ENCODE measurements at regions not wholly inside any gene's neighbourhood (a gene's known extent, or its start where the extent isn't known, plus 50 kb on each side); places are given as distances from the start of the nearest gene placed in this dataset.

- Histone ChIP-seq H3K9ac (ENCODE audit: low read depth, low read length) (no peak overlapping the region), H2BK5ac (ENCODE audit: low read depth, low read length, poor library complexity, severe bottlenecking) (no peak overlapping the region), H2BK120ac (ENCODE audit: low read depth, low read length) (no peak overlapping the region), H3K9me1 (ENCODE audit: insufficient read depth, low read length) (no peaks in the 10 kb centered on the region), H3K9me3 (ENCODE audit: control insufficient read depth, insufficient read depth, low read length) (peaks cover 5% of the 10 kb centered on the region; the same call in 1 of the 2 replicates), H3K4me3 (ENCODE audit: insufficient read depth, low read depth, low read length) (no peak overlapping the region), H3K4me1 (ENCODE audit: control insufficient read depth, insufficient read depth, low read length) (no peaks in the 10 kb centered on the region), H3K18ac (ENCODE audit: low read depth, low read length) (no peak overlapping the region), H3K36me3 (ENCODE audit: control insufficient read depth, insufficient read depth, low read length) (no peaks in the 10 kb centered on the region), H4K20me1 (ENCODE audit: insufficient read depth, low read length) (no peaks in the 10 kb centered on the region), H3K27ac (ENCODE audit: insufficient read depth, low read length) (no peak overlapping the region), H3K79me1 (ENCODE audit: low read depth in 1 of 2, low read length in 2 of 2) (no peaks in the 10 kb centered on the region), H2AFZ (replicated peaks; ENCODE audit: low read length, poor library complexity) (no peak overlapping the region), H3K4ac (ENCODE audit: low read depth, low read length) (no peak overlapping the region), H3K23ac (ENCODE audit: low read depth, low read length) (no peak overlapping the region), H3K4me2 (ENCODE audit: low read depth, low read length) (no peak overlapping the region), H3K27me3 (ENCODE audit: control insufficient read depth, insufficient read depth, low read length) (no peaks in the 10 kb centered on the region), H2BK15ac (ENCODE audit: low read depth, low read length) (no peak overlapping the region), H2BK20ac (ENCODE audit: low read depth, low read length) (no peak overlapping the region), H3K56ac (ENCODE audit: extremely low read depth, insufficient read depth, low read length) (no peak overlapping the region), H4K8ac (ENCODE audit: low read depth in 2 of 2, low read length in 2 of 2) (no peak overlapping the region), H3K14ac (replicated peaks; ENCODE audit: low read depth, low read length) (no peak overlapping the region), H2AK5ac (ENCODE audit: low read depth, low read length) (no peak overlapping the region), H4K91ac (ENCODE audit: insufficient read depth, low read depth, low read length) (no peak overlapping the region), H4K5ac (ENCODE audit: low read depth, low read length) (no peak overlapping the region), H2AK9ac (replicated peaks; ENCODE audit: low read depth, low read length, poor library complexity) (no peak overlapping the region)
- ChIA-PET POLR2A (ENCODE audit: unreplicated experiment) (no interaction called here), CTCF (no interaction called here)
- TF ChIP-seq MAFK (IDR thresholded peaks at IDR 0.05; ENCODE audit: low read depth, low read length) (no peak), FOS (IDR thresholded peaks at IDR 0.05; ENCODE audit: low read depth, low read length) (no peak), MXI1 (IDR thresholded peaks at IDR 0.05; ENCODE audit: borderline replicate concordance, low read depth, low read length) (no peak), BHLHE40 (IDR thresholded peaks at IDR 0.05; ENCODE audit: low read depth, low read length) (no peak), RAD21 (IDR thresholded peaks at IDR 0.05; ENCODE audit: low read length) (no peak), MAZ (IDR thresholded peaks at IDR 0.05; ENCODE audit: borderline replicate concordance, low read depth, low read length) (no peak), CTCF (conservative IDR thresholded peaks at IDR 0.05; ENCODE audit: low read depth, low read length) (no peak), SMC3 (IDR thresholded peaks at IDR 0.05; ENCODE audit: low read depth, low read length) (no peak), ELK1 (IDR thresholded peaks at IDR 0.05; ENCODE audit: borderline replicate concordance, low read depth, low read length) (no peak), RCOR1 (IDR thresholded peaks at IDR 0.05; ENCODE audit: insufficient replicate concordance, low read length) (no peak), USF2 (IDR thresholded peaks at IDR 0.05; ENCODE audit: low read depth, low read length) (no peak), RFX5 (IDR thresholded peaks at IDR 0.05; ENCODE audit: low read depth, low read length) (no peak), NFE2L2 (IDR thresholded peaks at IDR 0.05; ENCODE audit: low read depth, low read length) (no peak), CEBPB (IDR thresholded peaks at IDR 0.05; ENCODE audit: low read depth, low read length) (no peak), POLR2A (IDR thresholded peaks at IDR 0.05; ENCODE audit: low read depth, low read length) (no peak), CHD1 (IDR thresholded peaks at IDR 0.05; ENCODE audit: low read depth, low read length) (no peak)
- ATAC-seq (ENCODE audit: low read depth) (no peak), DNase-seq (no peak)
- dilution Hi-C loops (cut with HindIII; ENCODE audit: low sequenced_read_pairs, unreplicated experiment) (no loop called here), in situ Hi-C loops (cut with MboI; ENCODE audit: low sequenced_read_pairs) (no loop called here), intact Hi-C loops (cut with micrococcal nuclease) (no loop called here)
- no CpG with 5 or more reads among the region's 4 CpGs for WGBS, 2 experiments (ENCODE audit: extremely low coverage in 2 of 2, insufficient read length in 1 of 2)
- no TSS peak for BruUV-seq (replicated peaks)
These were observed 192.9 kb downstream of the SQOR start for GRCh38 chr15:45827766-45828165.

Data from IMR-90 (cell line).